K562 (cell line): ENCODE measurements at regions not wholly inside any gene's neighbourhood (a gene's known extent, or its start where the extent isn't known, plus 50 kb on each side); places are given as distances from the start of the nearest gene placed in this dataset.

Experiments used
- FOS ChIP-seq: IDR thresholded peaks from 3 replicates; pipeline ENCODE4 v1.6.1; 2011; ENCODE audit not compliant: insufficient read length; ENCODE audit errors: extremely low read depth
- PURB ChIP-seq: sonication (generic); formaldehyde crosslinking; IDR thresholded peaks from 2 replicates; pipeline ENCODE4 v1.9.0; 2021; ENCODE audit warnings: low read depth, mild to moderate bottlenecking, missing genetic modification reagents
- YY1 ChIP-seq, 3 experiments: IDR thresholded peaks; 2 replicates each; pipeline ENCODE4 v1.6.1; 2011; ENCODE audit warnings: low read length in 2 of 3, mild to moderate bottlenecking in 2 of 3, moderate library complexity in 2 of 3, borderline replicate concordance in 1 of 3, control low read depth in 1 of 3, low read depth in 1 of 3; ENCODE audit not compliant: insufficient read depth in 3 of 3, insufficient replicate concordance in 2 of 3, control insufficient read depth in 1 of 3, insufficient read length in 1 of 3; ENCODE audit errors: extremely low read depth in 1 of 3
- ZNF41 ChIP-seq: fragments of 250-450 bp; sonication (Bioruptor Pico); conservative IDR thresholded peaks from 2 replicates; pipeline ENCODE4 v1.4.0; 2020; ENCODE audit warnings: mild to moderate bottlenecking

GRCh38 chr2:187995556-187995955 lies 296.1 kb upstream of the GULP1 start:
- no peak for TF ChIP-seq PURB
- no peak for TF ChIP-seq FOS
- TF ChIP-seq YY1 (IDR thresholded peaks at IDR 0.05; ENCODE audit: borderline replicate concordance in 1 of 3, control insufficient read depth in 1 of 3, extremely low read depth in 1 of 3, insufficient read depth in 3 of 3, insufficient read length in 1 of 3, insufficient replicate concordance in 2 of 3, low read depth in 1 of 3, low read length in 2 of 3): no peak
- no peak for TF ChIP-seq ZNF41
